HEK293T (cell line): ENCODE measurements at regions not wholly inside any gene's neighbourhood (a gene's known extent, or its start where the extent isn't known, plus 50 kb on each side); places are given as distances from the start of the nearest gene placed in this dataset.

Source experiments
- CTBP1 ChIP-seq: fragments of 450-650 bp; IDR thresholded peaks from 2 replicates; pipeline ENCODE4 v1.6.1; 2016; ENCODE audit warnings: borderline replicate concordance
- FOXA1 ChIP-seq: fragments of 450-650 bp; IDR thresholded peaks from 2 replicates; pipeline ENCODE4 v1.6.1; 2016; ENCODE audit warnings: mild to moderate bottlenecking
- FOXK2 ChIP-seq: fragments of 450-650 bp; IDR thresholded peaks from 2 replicates; pipeline ENCODE4 v1.6.1; 2016; ENCODE audit warnings: mild to moderate bottlenecking
- FOXM1 ChIP-seq: fragments of 450-650 bp; IDR thresholded peaks from 2 replicates; pipeline ENCODE4 v1.6.1; 2017; ENCODE audit warnings: mild to moderate bottlenecking, borderline replicate concordance
- LEF1 ChIP-seq: fragments of 450-650 bp; IDR thresholded peaks from 2 replicates; pipeline ENCODE4 v1.6.1; 2017; ENCODE audit warnings: mild to moderate bottlenecking, borderline replicate concordance
- PKNOX1 ChIP-seq: fragments of 450-650 bp; IDR thresholded peaks from 2 replicates; pipeline ENCODE4 v1.6.1; 2016
- SP1 ChIP-seq: fragments of 450-650 bp; IDR thresholded peaks from 2 replicates; pipeline ENCODE4 v1.6.1; 2017
- SUZ12 ChIP-seq: fragments of 450-650 bp; IDR thresholded peaks from 2 replicates; pipeline ENCODE4 v1.6.1; 2016; ENCODE audit warnings: mild to moderate bottlenecking

GRCh38 chr1:198966519-198966918 lies 327.7 kb downstream of the PTPRC start:
- TF ChIP-seq FOXA1 (no peak), PKNOX1 (no peak), FOXM1 (no peak), SP1 (no peak), SUZ12 (no peak), FOXK2 (no peak), CTBP1 (no peak), LEF1 (no peak)
